Prostate gland (tissue), 2 donors: ENCODE measurements at regions not wholly inside any gene's neighbourhood (a gene's known extent, or its start where the extent isn't known, plus 50 kb on each side); places are given as distances from the start of the nearest gene placed in this dataset.

ENCODE experiments used
- DNase-seq: peaks from one replicate; pipeline ENCODE4 v3.0.0-alpha.2; 2019; ENCODE audit warnings: low spot score
- H3K27ac ChIP-seq, 2 donors: fragments of 200-600 bp; sonication (generic); 2 replicates each; pipeline ENCODE4 v1.5.1; 2017 to 2019
- H3K27me3 ChIP-seq: fragments of 200-600 bp; sonication (generic); replicated peaks from 2 replicates; pipeline ENCODE4 v1.5.1; 2019; ENCODE audit not compliant: insufficient read depth
- H3K36me3 ChIP-seq, 2 donors: fragments of 200-600 bp; sonication (generic); 1 replicate in 1 of 2; 2 replicates in 1 of 2; pipeline versions ENCODE4 v1.5.1 to v1.8.1; 2017 to 2019
- H3K4me1 ChIP-seq: fragments of 200-600 bp; sonication (generic); replicated peaks from 2 replicates; pipeline ENCODE4 v1.5.1; 2019
- H3K4me3 ChIP-seq, 2 donors: fragments of 200-600 bp; sonication (generic); 2 replicates each; pipeline ENCODE4 v1.5.1; 2017 to 2019
- H3K9me3 ChIP-seq: fragments of 200-600 bp; sonication (generic); 2 replicates; pipeline ENCODE4 v1.5.1; 2017
- POLR2A ChIP-seq: fragments of 450-650 bp; IDR thresholded peaks from one replicate; pipeline ENCODE4 v1.6.1; 2016; ENCODE audit warnings: antibody characterized with exemption, mild to moderate bottlenecking
- POLR2AphosphoS5 ChIP-seq: sonication (generic); formaldehyde crosslinking; IDR thresholded peaks from one replicate; pipeline ENCODE4 v1.6.1; 2017; ENCODE audit warnings: antibody characterized with exemption
- WGBS: methylation state at CpG from one replicate; pipeline ENCODE4 v1.1.5; 2018; 5-methylcytosine and 5-hydroxymethylcytosine counted together
- intact Hi-C: fragments of 100-400 bp; cut with DNase I; formaldehyde crosslinking; loops from one replicate; pipeline ENCODE4 v1.14.2; 2022
- TF ChIP-seq, protein P1 (sequence below), 4 experiments: fragments of 200-600 bp in 2 of 4; fragments of 450-650 bp in 2 of 4; sonication (generic) in 2 of 4; IDR thresholded peaks; 1 replicate in 3 of 4; 2 replicates in 1 of 4; pipeline ENCODE4 v1.5.1; 2016 to 2019; ENCODE audit warnings: antibody characterized with exemption in 4 of 4, mild to moderate bottlenecking in 2 of 4, moderate library complexity in 2 of 4

DNA sequence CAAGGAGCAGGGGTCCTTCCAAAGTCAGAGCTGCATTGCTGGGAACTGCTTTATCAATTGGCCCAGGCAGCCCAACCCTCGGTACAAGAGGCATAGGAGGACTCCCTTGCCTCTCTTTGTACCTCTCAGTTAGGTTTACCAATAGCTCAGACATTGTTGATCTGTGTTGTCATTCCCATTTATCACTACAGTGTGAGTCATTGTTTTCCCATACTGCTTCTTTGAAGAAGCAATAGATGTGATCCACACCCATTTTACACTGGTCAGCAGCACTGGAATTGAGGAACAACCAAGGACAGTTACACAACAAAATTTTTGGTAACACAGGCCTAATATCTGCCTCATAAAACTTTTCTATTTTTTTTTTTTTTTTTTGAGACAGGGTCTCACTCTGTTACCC is 307.2 kb downstream of the SNX13 start:
- WGBS: 94% methylated on average over 1 of the region's 1 CpG
- no peaks in the 10 kb centered on the region for H3K27me3 ChIP-seq
- H3K4me3 ChIP-seq: no peak overlapping the region
- TF ChIP-seq, protein P1, sequence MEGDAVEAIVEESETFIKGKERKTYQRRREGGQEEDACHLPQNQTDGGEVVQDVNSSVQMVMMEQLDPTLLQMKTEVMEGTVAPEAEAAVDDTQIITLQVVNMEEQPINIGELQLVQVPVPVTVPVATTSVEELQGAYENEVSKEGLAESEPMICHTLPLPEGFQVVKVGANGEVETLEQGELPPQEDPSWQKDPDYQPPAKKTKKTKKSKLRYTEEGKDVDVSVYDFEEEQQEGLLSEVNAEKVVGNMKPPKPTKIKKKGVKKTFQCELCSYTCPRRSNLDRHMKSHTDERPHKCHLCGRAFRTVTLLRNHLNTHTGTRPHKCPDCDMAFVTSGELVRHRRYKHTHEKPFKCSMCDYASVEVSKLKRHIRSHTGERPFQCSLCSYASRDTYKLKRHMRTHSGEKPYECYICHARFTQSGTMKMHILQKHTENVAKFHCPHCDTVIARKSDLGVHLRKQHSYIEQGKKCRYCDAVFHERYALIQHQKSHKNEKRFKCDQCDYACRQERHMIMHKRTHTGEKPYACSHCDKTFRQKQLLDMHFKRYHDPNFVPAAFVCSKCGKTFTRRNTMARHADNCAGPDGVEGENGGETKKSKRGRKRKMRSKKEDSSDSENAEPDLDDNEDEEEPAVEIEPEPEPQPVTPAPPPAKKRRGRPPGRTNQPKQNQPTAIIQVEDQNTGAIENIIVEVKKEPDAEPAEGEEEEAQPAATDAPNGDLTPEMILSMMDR (IDR thresholded peaks at IDR 0.05): no peak
- TF ChIP-seq POLR2AphosphoS5: no peak
- no peak for TF ChIP-seq POLR2A
- no peak for DNase-seq
- no peaks in the 10 kb centered on the region for H3K9me3 ChIP-seq
- no peaks in the 10 kb centered on the region for H3K4me1 ChIP-seq
- intact Hi-C loops: no loop called here
- H3K36me3 ChIP-seq: no peaks in the 10 kb centered on the region
- no peak overlapping the region for H3K27ac ChIP-seq

DNA sequence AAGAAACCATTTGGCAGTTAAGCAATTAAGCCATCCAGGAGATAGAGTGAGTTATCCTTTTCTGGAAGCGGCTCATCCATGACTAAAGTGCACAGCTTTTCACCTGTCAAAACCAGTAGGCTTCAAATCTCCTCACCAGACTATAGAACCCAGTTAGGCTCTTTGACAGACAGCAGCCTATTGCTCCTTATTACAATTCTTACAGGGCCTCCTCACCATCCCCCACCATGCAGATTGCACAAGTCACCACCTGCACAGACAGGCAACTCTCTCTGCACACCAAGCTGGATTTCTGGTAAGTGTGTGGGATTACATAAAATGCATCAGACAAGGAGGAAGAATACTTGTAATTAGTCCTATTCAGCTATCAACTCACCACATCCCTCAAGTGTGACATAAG is 301.6 kb downstream of the SNX13 start:
- no peaks in the 10 kb centered on the region for H3K36me3 ChIP-seq
- no peak overlapping the region for H3K4me3 ChIP-seq
- H3K27me3 ChIP-seq: no peaks in the 10 kb centered on the region
- 90% methylated on average over 1 of the region's 1 CpG for WGBS
- no peaks in the 10 kb centered on the region for H3K4me1 ChIP-seq
- TF ChIP-seq POLR2A (no peak), POLR2AphosphoS5 (no peak)
- TF ChIP-seq, protein P1 (IDR thresholded peaks at IDR 0.05): no peak
- DNase-seq: peak; percentile 24
- intact Hi-C loops: no loop called here
- H3K9me3 ChIP-seq: no peaks in the 10 kb centered on the region
- no peak overlapping the region for H3K27ac ChIP-seq

DNA sequence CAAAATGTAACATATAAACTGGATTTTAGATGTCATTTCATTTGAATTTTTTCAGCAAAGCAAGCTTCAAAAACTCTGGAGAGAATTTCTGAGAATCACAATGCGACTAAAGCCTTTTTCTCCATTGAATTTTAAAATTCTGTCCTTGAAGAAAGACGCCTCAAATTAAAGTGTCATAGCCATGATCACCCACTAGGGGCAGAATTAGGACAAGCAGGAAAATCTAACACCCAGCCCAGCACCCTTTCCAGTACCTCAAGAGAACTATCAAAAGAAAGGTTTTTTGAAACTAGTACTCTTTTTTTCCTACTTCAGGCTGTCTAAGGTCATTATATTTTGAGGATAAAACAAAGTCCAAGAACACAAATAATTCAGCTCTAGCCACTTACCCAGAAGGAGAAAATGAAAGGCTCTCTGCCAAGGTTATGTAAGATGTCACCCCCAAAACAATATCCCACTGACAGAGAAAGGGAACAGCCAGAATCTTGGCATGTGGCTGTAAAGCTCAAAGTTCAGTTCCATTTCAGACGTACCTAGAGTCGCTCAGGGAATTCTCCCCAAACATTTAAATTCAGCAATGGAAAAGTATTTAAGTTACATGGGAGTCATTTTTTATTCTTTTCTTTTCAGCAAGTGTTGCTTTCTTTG is 299.4 kb downstream of the SNX13 start:
- Histone ChIP-seq H3K36me3 (no peaks in the 10 kb centered on the region), H3K9me3 (no peaks in the 10 kb centered on the region), H3K27me3 (no peaks in the 10 kb centered on the region), H3K4me3 (no peak overlapping the region), H3K4me1 (no peaks in the 10 kb centered on the region), H3K27ac (no peak overlapping the region)
- TF ChIP-seq, protein P1 (IDR thresholded peaks at IDR 0.05): peak in 3 of 4 experiments; percentile 21 to 53 (median 32)
- no peak for TF ChIP-seq POLR2A
- intact Hi-C loops: loop anchor here (10.0 kb wide), 2 partner anchors 336 to 656 kb away; no protein-coding TSS in a partner anchor
- DNase-seq: no peak
- WGBS: 82% methylated on average over 4 of the region's 4 CpGs

DNA sequence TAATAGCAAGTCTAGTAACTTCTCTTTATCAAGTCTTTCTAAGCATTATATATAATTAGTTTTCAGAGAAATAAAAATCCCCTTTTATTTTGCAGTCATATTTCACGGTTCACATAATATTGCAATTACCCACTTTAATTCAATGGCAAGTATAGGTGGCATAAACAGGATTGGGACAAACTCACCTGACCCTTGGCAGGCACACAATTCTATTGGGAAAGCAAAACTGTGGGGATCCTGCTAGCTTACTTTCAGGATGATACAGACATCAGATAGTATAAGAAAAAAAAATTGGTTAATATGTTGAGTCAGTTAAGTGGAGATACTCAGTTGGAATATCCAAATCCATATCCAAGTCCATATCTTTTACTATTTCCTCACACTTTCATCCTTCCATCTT is 294.8 kb downstream of the SNX13 start:
- Histone ChIP-seq H3K27ac (no peak overlapping the region), H3K36me3 (no peaks in the 10 kb centered on the region), H3K4me1 (no peaks in the 10 kb centered on the region), H3K9me3 (no peaks in the 10 kb centered on the region), H3K4me3 (no peak overlapping the region), H3K27me3 (no peaks in the 10 kb centered on the region)
- DNase-seq: no peak
- TF ChIP-seq POLR2A (no peak), POLR2AphosphoS5 (no peak)
- TF ChIP-seq, protein P1 (IDR thresholded peaks at IDR 0.05): no peak
- intact Hi-C loops: loop anchor here (10.0 kb wide), 2 partner anchors 341 to 661 kb away; no protein-coding TSS in a partner anchor
- 95% methylated on average over 1 of the region's 1 CpG for WGBS

DNA sequence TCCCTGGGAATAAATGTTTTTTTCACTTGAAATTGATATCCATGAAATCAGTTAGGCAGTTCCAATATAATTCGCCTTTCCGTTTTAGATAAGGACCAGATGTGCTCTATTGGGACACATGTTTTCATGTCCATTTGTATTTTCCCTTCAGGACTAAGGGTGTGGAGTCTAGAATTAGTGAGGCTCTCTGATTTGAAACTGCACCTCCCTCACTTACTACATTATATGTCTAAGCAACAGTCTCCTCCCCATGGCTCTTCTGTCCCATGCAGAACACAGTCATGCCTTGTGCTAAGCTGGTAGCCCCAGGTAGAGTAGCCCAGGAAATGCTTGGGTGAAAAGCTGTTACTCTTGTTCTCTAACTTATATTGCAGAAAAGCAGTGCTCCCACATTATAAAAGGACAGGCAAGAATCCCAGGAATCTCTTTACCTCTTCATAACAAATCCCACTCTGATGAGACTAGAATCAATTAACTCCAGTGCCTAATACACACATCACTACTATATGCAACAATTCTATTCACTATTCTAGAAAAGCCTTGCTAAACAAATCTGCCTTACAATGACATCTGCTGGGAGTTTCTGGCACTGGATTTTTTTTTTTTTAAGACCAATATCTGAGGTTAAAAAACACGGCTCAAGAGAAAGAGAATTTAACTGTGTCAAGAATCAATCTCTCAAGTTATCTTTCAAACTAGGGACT is 293.9 kb downstream of the SNX13 start:
- no peak for TF ChIP-seq POLR2A
- TF ChIP-seq POLR2AphosphoS5: no peak
- TF ChIP-seq, protein P1 (IDR thresholded peaks at IDR 0.05): peak in 2 of 4 experiments; percentile 30 to 43
- intact Hi-C loops: loop anchor here (10.0 kb wide), 2 partner anchors 342 to 662 kb away; no protein-coding TSS in a partner anchor

More for the DNA sequence above, 293.9 kb downstream of the SNX13 start:
- WGBS: 57% methylated on average over 3 of the region's 3 CpGs
- Histone ChIP-seq H3K27ac (no peak overlapping the region), H3K27me3 (no peaks in the 10 kb centered on the region), H3K4me3 (no peak overlapping the region), H3K9me3 (no peaks in the 10 kb centered on the region), H3K4me1 (no peaks in the 10 kb centered on the region), H3K36me3 (no peaks in the 10 kb centered on the region)
- DNase-seq: no peak
